GM18907 (cell line): ENCODE measurements at regions not wholly inside any gene's neighbourhood (a gene's known extent, or its start where the extent isn't known, plus 50 kb on each side); places are given as distances from the start of the nearest gene placed in this dataset.

Experiments used
- ATAC-seq: cut with Tn5 transposase; IDR thresholded peaks from one replicate; pipeline ENCODE4 v1.9.1; 2021; ENCODE audit warnings: mild to moderate bottlenecking, moderate library complexity; ENCODE audit not compliant: unreplicated experiment

DNA sequence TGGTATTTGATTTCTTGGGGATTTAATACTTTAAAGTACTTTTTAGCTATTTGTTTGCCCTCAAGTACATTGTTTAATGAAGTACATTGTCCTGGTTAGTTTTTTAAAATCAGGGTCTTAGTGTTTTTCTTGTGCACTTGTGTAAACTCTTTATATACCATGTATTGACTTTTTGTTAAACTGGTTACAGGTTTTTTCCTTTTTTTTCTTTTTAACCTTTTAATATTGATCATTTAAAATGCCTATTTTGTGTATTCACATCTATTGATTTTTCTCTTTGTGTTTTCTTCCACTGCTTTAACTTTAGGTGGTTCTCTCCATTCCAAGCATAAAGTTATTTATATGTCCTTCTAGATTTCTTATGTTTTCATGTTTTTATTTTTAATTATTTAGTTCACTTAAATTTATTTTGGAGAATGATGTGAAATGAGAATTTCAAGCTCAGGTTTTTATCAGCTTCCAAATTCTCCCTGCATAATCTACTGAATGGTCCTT, 84.5 kb upstream of the MYCN start:
- ATAC-seq: no peak

DNA sequence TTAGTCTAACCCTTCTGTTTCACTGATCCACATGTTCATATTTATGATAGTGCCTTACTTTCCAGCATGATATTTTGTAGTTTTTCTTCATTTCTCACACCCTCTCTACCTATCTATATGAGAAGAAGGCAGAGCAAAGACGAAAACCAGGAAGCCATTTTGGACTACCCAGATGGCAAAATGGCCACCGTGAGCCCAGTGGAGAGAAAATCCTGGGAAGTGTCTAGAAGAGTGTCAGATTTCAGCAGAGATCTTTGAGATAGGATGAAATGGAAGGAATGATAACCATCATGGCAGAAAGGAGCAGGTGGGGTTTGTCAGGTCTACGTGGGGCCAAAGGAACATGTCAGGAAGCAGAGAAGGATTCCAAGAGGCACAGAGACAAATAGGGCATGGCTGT, 84.0 kb upstream of the MYCN start:
- no peak for ATAC-seq

DNA sequence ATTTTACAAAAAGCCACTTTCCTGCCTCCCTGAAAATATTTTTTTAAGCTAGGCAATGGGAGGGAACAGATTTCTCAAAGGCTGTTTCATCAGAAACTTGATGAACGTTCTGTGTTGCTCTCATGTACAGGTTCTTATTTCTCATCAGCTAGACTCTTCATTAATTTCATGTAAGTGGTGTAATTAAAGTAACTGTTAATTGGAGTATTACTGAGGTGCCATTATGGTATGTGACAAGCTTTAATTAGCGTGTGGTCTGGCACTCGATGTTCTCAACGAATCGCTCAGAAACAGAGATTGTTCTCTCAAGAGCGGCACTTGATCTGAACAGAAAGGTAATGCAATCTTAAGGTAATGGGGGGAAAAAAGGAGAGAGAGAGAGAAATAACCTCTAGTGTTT, 81.9 kb upstream of the MYCN start:
- ATAC-seq: no peak

DNA sequence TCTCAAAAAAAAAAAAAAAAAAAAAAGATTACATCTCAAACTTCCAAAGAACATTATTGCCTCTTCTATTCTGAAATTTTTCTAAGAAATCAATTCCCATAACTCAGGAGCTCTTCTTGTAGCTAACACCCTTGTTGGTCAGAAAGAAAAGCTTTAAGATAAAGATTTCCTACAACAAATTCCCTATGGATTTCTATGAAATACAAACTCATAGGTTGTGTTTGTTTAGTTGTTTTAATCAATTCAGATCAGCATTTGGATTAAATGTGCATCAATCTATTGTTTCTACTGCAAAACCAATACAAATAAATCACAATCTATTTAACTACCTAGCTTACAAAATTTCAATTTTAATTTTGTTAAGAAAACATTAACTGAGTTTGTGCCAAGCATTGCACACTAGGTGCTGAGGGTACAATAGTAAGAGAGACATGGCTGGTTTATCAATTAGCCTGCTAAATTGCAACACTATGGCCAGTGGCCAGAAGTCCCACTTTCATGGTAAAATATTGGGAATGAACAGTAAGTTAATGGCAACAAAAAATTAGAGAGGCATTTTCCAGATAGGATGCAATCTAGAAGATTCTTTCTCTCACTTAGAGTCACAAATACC, 80.2 kb upstream of the MYCN start:
- ATAC-seq: no peak

DNA sequence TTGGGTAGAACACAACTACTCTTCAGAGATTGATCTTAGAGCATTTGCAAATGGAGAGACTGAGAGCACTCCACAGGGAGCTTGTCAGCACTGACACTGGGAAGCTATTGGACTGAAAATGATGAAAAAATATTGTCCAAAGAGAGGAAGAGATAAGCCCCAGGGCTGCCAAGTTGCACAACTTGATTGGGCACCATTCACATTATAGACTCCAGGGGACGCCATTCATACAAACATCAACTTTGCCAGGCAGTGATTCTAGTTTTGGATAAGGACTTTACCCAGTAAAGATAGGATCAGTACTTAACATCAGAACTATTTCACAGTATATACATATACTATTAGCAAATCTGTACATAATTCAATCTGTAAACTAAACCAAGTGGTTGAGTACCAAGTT, 79.6 kb upstream of the MYCN start:
- no peak for ATAC-seq

DNA sequence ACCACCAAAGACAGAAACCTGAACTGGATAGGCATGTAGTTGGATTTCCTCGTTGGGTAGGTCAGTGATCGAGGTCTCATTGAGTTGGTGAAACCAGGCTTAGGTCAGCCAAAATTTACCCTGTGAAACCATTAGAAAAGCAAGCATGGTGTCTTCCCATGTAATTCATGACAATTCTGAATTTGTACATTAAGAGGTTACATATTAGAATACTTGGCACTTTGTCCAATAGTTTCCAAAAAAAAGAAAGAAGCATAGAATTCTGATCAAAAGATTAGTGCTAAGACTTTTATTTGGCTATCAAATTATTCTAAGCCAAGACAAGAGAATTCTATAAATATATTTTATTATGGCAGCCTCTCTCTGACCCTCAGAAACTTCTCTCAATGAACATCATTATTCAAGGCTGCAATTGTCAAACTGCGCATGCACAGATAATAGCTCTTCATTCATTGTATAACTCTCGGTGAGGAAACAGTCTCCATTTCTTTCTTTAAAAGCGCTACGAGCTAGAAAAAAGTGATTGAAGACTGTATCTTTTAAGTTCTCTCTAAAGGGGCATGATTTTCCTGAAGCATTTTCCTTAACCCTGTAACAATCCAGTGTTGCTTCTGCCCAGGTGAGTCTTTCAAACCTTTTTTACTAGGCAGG, 79.1 kb upstream of the MYCN start:
- ATAC-seq: no peak

DNA sequence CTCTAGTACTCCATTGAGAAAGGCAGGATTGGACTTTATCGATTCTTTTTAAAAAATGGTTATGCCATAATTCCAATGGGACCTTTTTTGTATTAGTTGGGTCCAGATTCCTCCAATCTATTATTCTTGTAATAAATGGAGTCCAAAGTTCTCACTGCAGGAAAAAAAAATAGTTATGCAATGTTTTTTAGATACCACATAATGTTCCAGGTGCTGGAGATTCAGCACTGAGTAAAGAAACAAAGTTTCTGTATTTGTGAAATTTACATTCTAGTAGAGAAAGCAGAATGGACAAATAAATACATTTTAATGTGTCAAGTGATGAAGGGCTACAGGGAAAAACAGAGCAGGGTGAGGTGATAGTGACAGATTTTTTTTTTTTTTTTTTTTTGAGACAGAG, 78.5 kb upstream of the MYCN start:
- ATAC-seq: no peak

DNA sequence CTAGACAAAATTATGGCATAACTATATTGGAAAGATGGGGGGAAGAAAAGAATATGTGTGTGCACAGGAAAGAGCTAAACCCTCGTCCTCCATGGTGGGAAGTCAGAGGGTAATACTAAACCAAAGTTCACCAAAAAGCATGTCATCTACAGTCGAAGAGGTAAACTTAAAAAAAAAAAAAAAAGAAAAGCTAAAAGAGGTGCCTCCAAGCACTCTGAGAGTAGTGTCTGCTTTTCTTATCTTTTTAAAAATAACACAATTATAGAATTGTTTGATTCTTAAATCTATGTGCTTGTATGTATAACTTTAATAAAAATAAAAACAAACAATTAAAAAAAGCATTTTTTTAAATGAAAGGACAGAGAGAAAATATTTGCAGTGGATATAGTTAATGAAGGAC, 77.3 kb upstream of the MYCN start:
- no peak for ATAC-seq

DNA sequence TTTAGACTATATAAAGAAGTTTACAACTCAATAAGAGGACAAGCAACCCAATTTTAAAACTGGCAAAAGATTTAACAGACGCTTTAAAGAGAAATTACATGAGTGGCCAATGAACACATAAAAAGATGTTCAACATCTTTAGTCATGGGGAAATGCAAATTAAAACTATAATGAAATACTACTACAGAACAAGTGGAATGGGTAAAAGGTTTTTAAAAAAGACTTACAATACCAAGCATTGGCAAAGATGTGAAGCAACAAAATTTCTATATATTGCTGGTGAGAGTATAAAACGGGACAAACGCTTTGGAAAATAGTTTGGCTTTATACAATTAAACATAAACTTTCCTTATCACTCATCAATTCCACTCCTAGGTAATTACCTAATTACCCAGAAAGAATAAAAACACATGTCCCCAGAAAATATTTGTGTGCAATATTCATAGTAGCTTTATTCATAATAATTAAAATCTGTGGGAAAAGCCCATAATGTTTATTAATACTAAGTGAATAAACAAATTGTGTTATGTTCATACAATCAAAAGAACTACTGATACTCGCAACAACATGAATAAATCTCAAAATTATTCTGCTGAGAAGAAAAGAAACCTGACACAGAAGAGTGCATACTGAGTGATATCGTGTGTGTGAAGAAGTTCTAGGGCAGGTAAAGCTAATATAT, 76.7 kb upstream of the MYCN start:
- ATAC-seq: no peak

DNA sequence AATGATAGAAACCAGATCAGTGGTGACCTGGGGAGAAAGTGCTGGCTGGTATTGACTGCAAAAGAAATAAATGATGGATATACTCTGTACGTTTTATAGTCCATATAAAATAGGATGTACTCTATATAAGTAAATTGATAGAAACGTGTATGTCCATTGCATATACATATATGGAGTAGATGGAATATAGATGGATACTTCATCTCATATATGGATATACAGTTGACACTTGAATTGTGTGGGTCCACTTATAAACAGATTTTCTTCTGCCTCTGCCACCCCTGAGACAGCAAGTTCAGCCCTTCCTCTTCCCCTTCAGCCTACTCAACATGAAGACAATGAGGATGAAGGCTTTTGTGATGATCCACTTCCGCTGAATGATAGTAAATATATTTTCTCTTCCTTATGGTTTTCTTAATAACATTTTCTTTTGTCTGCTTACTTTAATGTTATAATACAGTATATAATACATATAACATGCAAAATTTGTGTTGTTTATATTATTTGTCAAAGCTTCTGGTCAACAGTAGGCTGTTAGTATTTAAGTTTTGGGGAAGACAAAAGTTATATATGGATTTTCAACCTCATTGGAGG, 76.1 kb upstream of the MYCN start:
- ATAC-seq: no peak

DNA sequence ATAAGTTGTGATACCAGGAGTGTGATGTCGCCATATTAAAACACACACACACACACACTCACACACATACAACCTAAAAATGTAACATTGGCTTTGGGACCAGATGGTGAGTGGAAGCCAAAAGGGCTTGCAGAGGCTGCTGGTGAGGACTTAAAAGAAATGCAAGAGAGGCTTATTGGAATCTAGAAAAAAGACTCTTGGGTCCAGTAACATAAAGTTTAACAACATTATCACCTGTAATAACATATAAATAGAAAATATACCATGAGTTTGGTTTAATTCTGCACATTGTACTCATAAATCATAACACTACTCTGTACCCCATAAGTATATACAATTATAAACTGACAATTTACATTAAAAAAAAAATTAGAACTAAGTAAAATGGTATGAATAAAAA, 74.4 kb upstream of the MYCN start:
- no peak for ATAC-seq

DNA sequence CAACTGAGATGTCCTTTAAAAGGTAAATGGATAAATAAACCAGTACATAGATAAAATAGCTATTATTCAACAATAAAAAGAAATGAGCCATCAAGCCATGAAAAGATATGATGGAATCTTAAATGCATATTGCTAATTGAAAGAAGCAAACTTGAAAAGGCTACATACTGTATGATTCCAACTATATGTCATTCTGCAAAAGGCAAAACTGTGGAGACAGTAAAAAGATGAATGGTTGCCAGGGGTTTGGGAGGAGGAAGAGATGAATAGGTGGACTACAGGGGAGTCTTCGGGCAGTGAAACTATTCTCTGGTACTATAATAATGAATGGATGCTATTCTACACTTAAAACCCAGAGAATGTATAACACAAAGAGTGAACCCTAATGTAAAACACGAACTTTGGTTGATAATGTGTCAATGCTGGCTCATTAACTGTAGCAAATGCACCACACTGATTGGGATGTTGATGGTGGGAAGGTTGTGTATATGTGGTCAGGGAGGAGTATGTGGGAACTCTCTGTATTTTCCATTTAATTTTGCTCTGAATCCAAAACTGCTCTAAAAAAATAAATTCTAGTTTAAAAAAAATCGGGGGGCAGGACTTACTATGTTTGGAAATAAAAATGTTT, 73.7 kb upstream of the MYCN start:
- no peak for ATAC-seq

DNA sequence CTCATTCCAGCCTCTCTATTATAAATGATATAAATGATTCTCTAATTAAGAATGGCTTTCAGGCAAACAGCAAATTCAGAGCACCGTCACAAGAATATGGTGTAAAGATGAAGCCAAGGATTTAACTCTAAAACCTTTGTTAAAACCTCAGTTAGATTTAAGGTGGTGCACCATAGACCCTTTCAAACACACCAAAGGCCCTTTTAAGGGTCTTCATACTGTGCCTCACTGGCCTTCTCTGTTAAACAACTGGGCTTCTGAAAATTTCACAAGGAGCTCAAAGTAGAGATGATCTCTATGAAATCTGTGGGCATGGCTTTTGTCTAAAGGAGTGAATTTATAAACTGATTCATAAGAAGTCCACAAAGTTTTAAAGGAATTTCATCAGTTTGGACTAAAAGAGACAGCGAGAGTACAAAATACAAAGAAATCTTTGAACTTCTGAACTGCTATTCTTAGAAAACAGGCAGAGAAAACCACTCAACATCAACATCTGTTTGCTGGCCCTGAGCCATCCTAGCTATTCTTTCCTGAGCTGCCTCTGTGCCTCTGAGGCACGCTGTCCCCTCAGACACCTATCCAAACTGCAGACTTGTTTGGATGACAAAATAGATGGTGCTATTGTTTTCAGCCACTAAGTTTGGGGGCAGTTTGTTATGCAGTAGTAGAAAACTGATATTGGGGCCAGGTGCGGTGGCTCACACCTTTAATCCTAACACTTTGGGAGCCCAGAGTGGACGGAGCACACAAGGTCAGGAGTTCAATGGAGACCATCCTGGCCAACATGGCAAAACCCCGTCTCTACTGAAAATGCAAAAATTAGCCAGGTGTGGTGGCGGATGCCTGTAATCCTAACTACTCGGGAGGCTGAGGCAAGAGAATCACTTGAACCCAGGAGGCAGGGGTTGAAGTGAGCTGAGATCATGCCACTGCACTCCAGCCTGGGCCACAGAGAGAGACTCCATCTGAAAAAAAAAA, 72.9 kb upstream of the MYCN start:
- ATAC-seq: no peak

DNA sequence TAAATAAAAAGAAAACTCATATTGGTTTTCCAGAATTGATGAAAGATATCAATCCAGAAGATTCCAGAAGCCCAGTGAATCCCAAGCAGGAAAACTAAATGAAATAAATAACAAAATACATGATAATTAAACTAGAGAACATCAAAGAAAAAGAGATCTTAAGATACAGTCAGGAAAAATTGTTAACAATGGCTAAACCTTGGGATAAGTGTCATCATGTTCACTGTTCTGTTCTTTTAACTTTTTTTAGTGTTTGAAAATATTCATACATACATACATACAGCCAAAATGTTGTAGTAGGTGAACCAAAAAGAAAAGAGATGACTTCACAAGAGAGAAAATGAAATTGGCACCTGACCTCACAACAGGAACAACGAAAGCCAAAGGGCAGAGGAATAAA, 72.2 kb upstream of the MYCN start:
- no peak for ATAC-seq

DNA sequence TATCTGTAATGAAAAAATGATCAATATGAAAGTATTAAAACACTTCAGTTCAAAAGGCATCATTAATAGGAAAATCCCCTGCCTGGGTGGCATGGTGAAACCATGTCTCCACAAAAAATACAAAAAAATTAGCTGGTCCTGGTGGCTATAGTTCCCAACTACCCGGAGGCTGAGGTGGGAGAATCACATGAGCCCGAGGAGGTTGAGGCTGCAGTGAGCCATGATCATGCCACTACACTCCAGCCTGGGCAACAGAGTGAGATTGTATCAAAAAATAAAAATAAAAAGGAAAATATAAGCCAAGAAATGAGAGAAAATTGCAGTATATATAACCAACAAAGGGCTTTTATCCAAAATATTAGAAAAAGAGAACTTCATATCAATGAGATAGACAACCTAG, 71.6 kb upstream of the MYCN start:
- no peak for ATAC-seq

DNA sequence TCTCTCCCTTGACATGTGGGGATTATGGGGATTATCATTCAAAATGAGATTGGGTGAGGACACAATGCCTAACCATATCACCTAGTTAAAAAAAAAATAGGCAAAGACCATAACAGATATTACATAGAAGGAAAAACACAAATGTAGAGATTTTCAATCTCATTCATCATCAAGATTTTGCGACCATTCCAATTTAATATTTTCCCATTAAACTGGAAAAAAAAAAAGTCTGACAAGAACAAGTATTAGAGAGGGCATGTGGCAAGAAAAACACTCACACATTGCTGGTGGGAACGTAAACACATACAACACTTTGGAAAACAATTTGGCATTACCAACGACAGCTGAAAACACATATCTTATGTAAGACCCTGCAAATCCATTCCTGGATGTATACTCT, 71.0 kb upstream of the MYCN start:
- ATAC-seq: no peak

DNA sequence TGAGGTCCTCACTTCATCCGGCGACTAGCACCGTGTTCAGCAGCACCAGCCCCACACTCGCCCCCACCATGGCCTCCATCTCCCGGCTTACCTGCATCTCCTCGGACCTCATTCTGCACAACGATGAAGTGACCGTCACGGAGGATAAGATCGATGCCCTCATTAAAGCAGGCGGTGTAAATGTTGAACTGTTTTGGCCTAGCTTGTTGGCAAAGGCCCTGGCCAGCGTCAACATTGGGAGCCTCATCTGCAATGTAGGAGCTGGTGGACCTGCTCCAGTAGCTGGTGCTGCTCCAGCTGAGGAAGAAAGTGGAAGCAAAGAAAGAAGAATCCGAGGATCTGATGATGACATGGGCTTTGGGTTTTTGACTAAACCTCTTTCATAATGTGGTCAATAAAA, 70.5 kb upstream of the MYCN start:
- no peak for ATAC-seq

DNA sequence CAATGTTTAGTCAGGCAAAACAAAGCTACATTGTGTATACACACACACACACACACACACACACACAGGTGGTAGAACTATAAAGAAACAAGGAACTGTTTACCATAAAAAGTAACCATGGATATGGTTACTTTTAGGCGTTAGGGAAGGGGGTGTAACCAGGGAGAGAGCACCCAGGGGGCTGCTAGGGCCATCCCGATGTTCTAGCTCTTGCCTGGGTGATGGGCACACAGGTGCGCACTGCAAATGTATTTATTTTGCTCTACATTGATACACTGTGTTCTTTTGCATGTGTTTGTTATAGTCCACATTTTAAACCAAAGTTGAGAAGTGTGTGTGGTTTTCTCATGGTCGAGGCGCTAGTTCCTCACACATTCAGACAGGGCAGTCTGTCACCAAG, 69.8 kb upstream of the MYCN start:
- no peak for ATAC-seq

DNA sequence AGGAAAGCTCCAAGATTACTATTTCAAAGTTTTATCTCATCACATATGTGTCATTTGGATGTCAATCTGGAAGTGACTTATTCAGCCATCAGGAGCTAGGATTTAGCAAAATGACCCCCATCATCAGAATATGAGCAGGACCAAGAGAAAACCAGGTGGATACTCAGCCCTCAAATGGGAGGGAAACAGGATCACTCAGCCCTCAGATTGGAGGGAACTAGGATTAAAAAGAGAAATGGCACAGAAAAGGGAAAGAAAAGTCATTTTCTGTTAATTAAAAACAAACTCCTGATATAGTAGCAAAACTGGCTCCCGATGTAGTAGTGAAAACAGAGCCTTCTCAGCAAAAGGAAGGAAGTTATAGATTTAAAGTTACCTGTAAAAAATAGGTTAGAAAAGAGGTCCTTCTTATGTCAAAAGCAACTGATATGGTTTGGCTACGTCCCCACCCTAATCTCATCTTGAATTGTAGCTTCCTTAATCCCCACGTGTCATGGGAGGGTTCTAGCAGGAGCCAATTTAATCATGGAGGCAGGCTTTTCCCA, 69.0 kb upstream of the MYCN start:
- no peak for ATAC-seq

DNA sequence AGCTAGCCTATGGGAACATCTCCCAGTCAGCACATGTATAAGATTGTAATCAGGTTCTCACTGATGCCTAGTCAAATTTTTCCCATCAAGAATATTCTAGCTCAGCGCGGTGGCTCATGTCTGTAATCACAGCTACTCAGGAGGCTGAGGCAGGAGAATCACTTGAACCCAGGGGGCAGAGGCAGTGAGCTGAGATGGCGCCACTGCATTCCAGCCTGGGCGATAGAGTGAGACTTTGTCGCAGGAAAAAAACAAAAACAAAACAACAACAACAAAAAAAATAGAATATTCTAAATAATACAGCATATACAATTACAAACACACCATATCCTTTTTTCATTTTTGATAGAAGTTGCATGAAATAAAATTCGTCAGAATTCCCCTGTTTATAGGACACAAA, 67.5 kb upstream of the MYCN start:
- ATAC-seq: no peak
